Lung (tissue), 11 donors: ENCODE measurements at regions not wholly inside any gene's neighbourhood (a gene's known extent, or its start where the extent isn't known, plus 50 kb on each side); places are given as distances from the start of the nearest gene placed in this dataset.

ENCODE experiments used
- ATAC-seq: fragments of 200-7000 bp; cut with Tn5 transposase; one replicate; pipeline ENCODE4 v1.9.1; 2020; ENCODE audit warnings: moderate number of reproducible peaks; ENCODE audit not compliant: insufficient read depth, low FRiP score
- DNase-seq, 3 donors: peaks; one replicate each; pipeline ENCODE4 v3.0.0-alpha.2; 2013 to 2017
- H3K27ac ChIP-seq, 2 donors: one replicate each; pipeline ENCODE4 v1.5.1; 2013; ENCODE audit warnings: mild to moderate bottlenecking in 2 of 2, moderate library complexity in 2 of 2, control low read depth in 1 of 2, inconsistent platforms in 1 of 2, low read depth in 1 of 2, low read length in 1 of 2
- H3K27me3 ChIP-seq, 3 donors: one replicate each; pipeline ENCODE4 v1.5.1; 2013; ENCODE audit warnings: low read length in 2 of 3; ENCODE audit not compliant: control insufficient read depth in 3 of 3, insufficient read depth in 3 of 3
- H3K36me3 ChIP-seq, 4 donors: one replicate each; pipeline ENCODE4 v1.5.1; 2013; ENCODE audit warnings: low read length in 4 of 4, mild to moderate bottlenecking in 1 of 4, moderate library complexity in 1 of 4; ENCODE audit not compliant: control insufficient read depth in 4 of 4, insufficient read depth in 4 of 4
- H3K4me1 ChIP-seq, 5 donors: one replicate each; pipeline ENCODE4 v1.5.1; 2013; ENCODE audit warnings: low read length in 5 of 5, mild to moderate bottlenecking in 2 of 5, moderate library complexity in 1 of 5; ENCODE audit not compliant: control insufficient read depth in 5 of 5, insufficient read depth in 5 of 5
- H3K4me3 ChIP-seq: one replicate; pipeline ENCODE4 v1.5.1; 2013; ENCODE audit warnings: mild to moderate bottlenecking, control low read depth, moderate library complexity
- H3K9ac ChIP-seq, 2 donors: one replicate each; pipeline ENCODE4 v1.5.1; 2013; ENCODE audit warnings: low read length in 2 of 2, control low read depth in 1 of 2; ENCODE audit not compliant: insufficient read depth in 1 of 2
- H3K9me3 ChIP-seq, 4 donors: one replicate each; pipeline ENCODE4 v1.5.1; 2013; ENCODE audit warnings: low read length in 3 of 4, mild to moderate bottlenecking in 1 of 4, moderate library complexity in 1 of 4; ENCODE audit not compliant: control insufficient read depth in 4 of 4, insufficient read depth in 3 of 4
- CTCF ChIP-seq: IDR thresholded peaks from 2 replicates; pipeline ENCODE4 v1.5.1; 2012; ENCODE audit warnings: mild to moderate bottlenecking; ENCODE audit errors: control extremely low read depth, extremely low read depth
- whole genome bisulfite sequencing, 2 donors: extraction: QIAGEN DNeasy Blood & Tissue Kit; methylation state at CpG; one replicate each; pipeline ENCODE4 v1.1.7; 2013; 5-methylcytosine and 5-hydroxymethylcytosine counted together
- donor health status: control.
- donor health status: control.
- donor health status: Bipolar disorder and iron deficiency.
- donor health status: healthy.
- donor health status: DM: yes; HTN: yes; CAD: no.

DNA sequence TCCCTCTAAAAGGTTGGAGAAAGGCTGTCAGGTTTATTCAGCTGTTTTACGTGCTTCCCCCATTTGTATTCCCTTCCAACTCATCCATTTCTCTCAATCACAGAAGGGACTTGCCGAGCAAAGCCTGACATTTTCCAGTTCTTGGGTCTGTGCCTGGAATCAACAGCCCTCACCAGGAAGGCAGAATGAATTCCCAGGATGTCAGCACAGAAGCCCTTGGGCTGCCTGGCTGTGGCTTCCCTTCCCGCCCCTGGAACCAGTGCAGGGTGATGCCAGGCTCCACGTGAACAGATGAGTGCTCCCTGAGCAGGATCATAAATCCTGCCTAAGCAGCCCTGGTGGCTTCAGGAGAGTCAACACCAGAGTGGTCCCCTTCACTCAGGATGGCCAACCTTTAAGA is 86.1 kb upstream of the CD83 start:
- H3K9me3 ChIP-seq, result peaks cover 0 to 3% (median 0%) of the 10 kb centered on the region in 4 donors
- no peak for TF ChIP-seq CTCF
- no peaks in the 10 kb centered on the region for H3K36me3 ChIP-seq
- no peaks in the 10 kb centered on the region for H3K27me3 ChIP-seq
- H3K4me1 ChIP-seq, result no peaks in the 10 kb centered on the region
- 62 to 79% methylated on average over 4 of the region's 4 CpGs for WGBS, 2 donors
- H3K4me3 ChIP-seq, result no peak overlapping the region
- H3K9ac ChIP-seq, result no peak overlapping the region
- DNase-seq (no peak), ATAC-seq (no peak)
- H3K27ac ChIP-seq, result no peak overlapping the region

- DNase-seq, result peak; percentile 66 to 72 (median 67)
- Histone ChIP-seq H3K36me3 (no peaks in the 10 kb centered on the region), H3K9ac (no peak overlapping the region), H3K27ac (no peak overlapping the region), H3K9me3 (peaks cover 0 to 3% (median 0%) of the 10 kb centered on the region in 4 donors), H3K4me1 (peaks cover 0 to 5% (median 0%) of the 10 kb centered on the region in 5 donors), H3K4me3 (no peak overlapping the region), H3K27me3 (no peaks in the 10 kb centered on the region)
- WGBS, 2 donors, result 72 to 84% methylated on average over 14 of the region's 14 CpGs
- no peak for ATAC-seq
- no peak for TF ChIP-seq CTCF
These were observed 82.3 kb upstream of the CD83 start for GRCh38 chr6:14035071-14035847.

DNA sequence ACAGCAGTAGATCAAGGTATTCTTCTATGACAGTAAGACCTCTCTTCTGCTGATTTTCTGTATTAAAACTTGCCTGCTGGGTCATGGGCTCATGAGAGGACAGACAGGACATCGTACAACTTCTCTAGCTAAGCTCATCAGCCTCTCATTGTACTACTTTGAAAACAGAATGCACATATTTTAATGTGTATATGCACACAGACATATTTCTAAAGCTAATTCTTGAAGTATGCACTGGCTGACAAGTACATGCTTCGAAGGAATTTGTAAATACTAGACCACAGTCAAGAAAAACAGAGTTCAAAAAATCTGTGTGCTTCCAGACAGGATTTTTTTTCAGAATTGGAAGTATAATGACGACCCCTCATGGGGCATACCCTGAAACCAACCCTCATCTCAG is 81.7 kb upstream of the CD83 start:
- H3K9ac ChIP-seq, result no peak overlapping the region
- no peak for ATAC-seq
- H3K36me3 ChIP-seq, result no peaks in the 10 kb centered on the region
- no peak for DNase-seq
- WGBS, 2 donors, result 68 to 84% methylated on average over 3 of the region's 3 CpGs
- H3K4me3 ChIP-seq, result no peak overlapping the region
- no peaks in the 10 kb centered on the region for H3K27me3 ChIP-seq
- H3K4me1 ChIP-seq, result peaks cover 0 to 5% (median 0%) of the 10 kb centered on the region in 5 donors
- TF ChIP-seq CTCF, result no peak
- H3K27ac ChIP-seq, result no peak overlapping the region
- H3K9me3 ChIP-seq, result peaks cover 0 to 3% (median 0%) of the 10 kb centered on the region in 4 donors
